Fibroblast of skin of right biceps (primary cell): ENCODE measurements at regions not wholly inside any gene's neighbourhood (a gene's known extent, or its start where the extent isn't known, plus 50 kb on each side); places are given as distances from the start of the nearest gene placed in this dataset.

ENCODE experiments used
- DNase-seq: peaks from one replicate; pipeline ENCODE4 v3.0.0-alpha.2; 2013

- peak; percentile 68 for DNase-seq
Observed at GRCh38 chr6:121944354-121944753, 455.1 kb upstream of the HSF2 start.

GRCh38 chr6:121951123-121951522 is 448.3 kb upstream of the HSF2 start:
- no peak for DNase-seq

- DNase-seq: peak; percentile 78
Observed at GRCh38 chr6:121951918-121952379, 447.5 kb upstream of the HSF2 start.

- peak; percentile 22 for DNase-seq
Observed at GRCh38 chr6:121955401-121955800, 444.1 kb upstream of the HSF2 start.

GRCh38 chr6:121956782-121957181 is 442.7 kb upstream of the HSF2 start:
- no peak for DNase-seq

- no peak for DNase-seq
Observed at GRCh38 chr6:121959501-121959900, 440.0 kb upstream of the HSF2 start.

- DNase-seq: no peak
Observed at GRCh38 chr6:121961619-121962125, 437.8 kb upstream of the HSF2 start.

GRCh38 chr6:121963826-121964225 is 435.6 kb upstream of the HSF2 start:
- no peak for DNase-seq

- no peak for DNase-seq
Observed at GRCh38 chr6:121965739-121966138, 433.7 kb upstream of the HSF2 start.

- DNase-seq: no peak
Observed at GRCh38 chr6:121967631-121968030, 431.8 kb upstream of the HSF2 start.

- peak; percentile 57 for DNase-seq
Observed at GRCh38 chr6:121971931-121972335, 427.5 kb upstream of the HSF2 start.

- no peak for DNase-seq
Observed at GRCh38 chr6:121984956-121985355, 414.5 kb upstream of the HSF2 start.

- no peak for DNase-seq
Observed at GRCh38 chr6:121993362-121993761, 406.1 kb upstream of the HSF2 start.

GRCh38 chr6:121994919-121995318 is 404.5 kb upstream of the HSF2 start:
- DNase-seq: no peak

- no peak for DNase-seq
Observed at GRCh38 chr6:121998631-121999030, 400.8 kb upstream of the HSF2 start.

GRCh38 chr6:121999456-122000065 is 399.9 kb upstream of the HSF2 start:
- no peak for DNase-seq

- no peak for DNase-seq
Observed at GRCh38 chr6:122005661-122006060, 393.8 kb upstream of the HSF2 start.

GRCh38 chr6:122007339-122007738 is 392.1 kb upstream of the HSF2 start:
- peak; percentile 61 for DNase-seq

GRCh38 chr6:122008101-122008999 is 391.1 kb upstream of the HSF2 start:
- peak; percentile 75 for DNase-seq

GRCh38 chr6:122009000-122009350 is 390.5 kb upstream of the HSF2 start:
- no peak for DNase-seq

- DNase-seq: peak; percentile 74
Observed at GRCh38 chr6:122012578-122012977, 386.9 kb upstream of the HSF2 start.

GRCh38 chr6:122014961-122015360 is 384.5 kb upstream of the HSF2 start:
- DNase-seq: peak; percentile 92

GRCh38 chr6:122020588-122021264 is 378.7 kb upstream of the HSF2 start:
- DNase-seq: no peak

GRCh38 chr6:122025104-122025503 is 374.3 kb upstream of the HSF2 start:
- no peak for DNase-seq
